Upper lobe of left lung (tissue), 6 donors: ENCODE measurements at regions not wholly inside any gene's neighbourhood (a gene's known extent, or its start where the extent isn't known, plus 50 kb on each side); places are given as distances from the start of the nearest gene placed in this dataset.
"Not testable (repeated sequence)": the region's sequence is repeated elsewhere in the genome, so short reads cannot be mapped to it uniquely, and the experiment has no call there.

Source experiments
- ATAC-seq, 2 donors: fragments of 200-7000 bp; cut with Tn5 transposase; one replicate each; pipeline ENCODE4 v1.9.1; 2022; ENCODE audit warnings: mild to moderate bottlenecking in 2 of 2, moderate library complexity in 2 of 2; ENCODE audit not compliant: low FRiP score in 2 of 2
- DNase-seq, 2 donors: peaks; one replicate each; pipeline ENCODE4 v3.0.0-alpha.2; 2019 to 2020
- H3K27ac ChIP-seq, 4 donors: fragments of 200-600 bp; sonication (generic); one replicate each; pipeline ENCODE4 v1.5.1; 2016 to 2019
- H3K27me3 ChIP-seq, 4 donors: fragments of 200-600 bp; sonication (generic); one replicate each; pipeline ENCODE4 v1.5.1; 2017 to 2019
- H3K36me3 ChIP-seq, 4 donors: fragments of 200-600 bp; sonication (generic); one replicate each; pipeline ENCODE4 v1.5.1; 2016 to 2019
- H3K4me1 ChIP-seq, 4 donors: fragments of 200-600 bp; sonication (generic); one replicate each; pipeline ENCODE4 v1.5.1; 2018 to 2019
- H3K4me3 ChIP-seq, 4 donors: fragments of 200-600 bp; sonication (generic); one replicate each; pipeline ENCODE4 v1.5.1; 2017 to 2019; ENCODE audit warnings: mild to moderate bottlenecking in 2 of 4, moderate library complexity in 1 of 4
- H3K9me3 ChIP-seq, 4 donors: fragments of 200-600 bp; sonication (generic); one replicate each; pipeline ENCODE4 v1.5.1; 2018 to 2019
- EP300 ChIP-seq, 4 donors: sonication (generic); formaldehyde crosslinking; IDR thresholded peaks; one replicate each; pipeline ENCODE4 v1.5.1; 2017; ENCODE audit warnings: antibody characterized with exemption in 4 of 4, control low read depth in 2 of 4
- POLR2A ChIP-seq, 4 donors: fragments of 450-650 bp; IDR thresholded peaks; one replicate each; pipeline ENCODE4 v1.5.1; 2016 to 2017; ENCODE audit warnings: antibody characterized with exemption in 4 of 4, mild to moderate bottlenecking in 2 of 4
- POLR2AphosphoS5 ChIP-seq, 2 donors: sonication (generic); formaldehyde crosslinking; IDR thresholded peaks; one replicate each; pipeline ENCODE4 v1.5.1; 2017; ENCODE audit warnings: antibody characterized with exemption in 2 of 2
- WGBS, 2 donors: methylation state at CpG; one replicate each; pipeline ENCODE4 v1.1.5; 2017 to 2018; 5-methylcytosine and 5-hydroxymethylcytosine counted together
- TF ChIP-seq, protein P1 (sequence below), 6 experiments: fragments of 450-650 bp in 4 of 6; fragments of 200-600 bp in 2 of 6; sonication (generic) in 2 of 6; IDR thresholded peaks; one replicate each; pipeline ENCODE4 v1.5.1; 2016 to 2019; ENCODE audit warnings: antibody characterized with exemption in 6 of 6
- donor health status: DM: no; HTN: no; CAD: no; lungs with moderate emphysema.
- donor health status: DM: no; HTN: yes; CAD: no; lungs with severe emphysema.

DNA sequence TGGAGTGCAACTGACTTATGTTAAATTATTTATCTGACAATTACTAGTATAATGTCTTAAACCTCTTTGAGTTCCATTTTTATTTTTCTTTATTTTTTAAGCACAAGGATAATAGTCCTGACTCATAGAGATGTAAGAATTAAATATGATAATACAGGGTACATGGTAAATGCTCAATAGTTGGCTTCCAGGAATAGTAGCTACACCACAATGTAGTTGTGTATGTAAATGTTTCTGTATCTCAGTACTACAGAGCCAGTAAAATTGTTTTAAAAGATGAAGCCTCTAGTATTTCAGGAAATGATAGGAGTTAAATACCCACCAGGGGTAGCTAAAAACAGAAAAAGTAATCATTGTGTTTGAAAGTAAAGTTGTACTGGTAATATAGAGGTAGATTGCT, 487.4 kb upstream of the IRAK1BP1 start:
- Histone ChIP-seq H3K4me3 (no peak overlapping the region), H3K4me1 (no peaks in the 10 kb centered on the region), H3K27ac (no peak overlapping the region), H3K27me3 (no peaks in the 10 kb centered on the region), H3K36me3 (no peaks in the 10 kb centered on the region), H3K9me3 (peaks cover 0 to 5% (median under 1%) of the 10 kb centered on the region in 4 donors)
- TF ChIP-seq, protein P1, sequence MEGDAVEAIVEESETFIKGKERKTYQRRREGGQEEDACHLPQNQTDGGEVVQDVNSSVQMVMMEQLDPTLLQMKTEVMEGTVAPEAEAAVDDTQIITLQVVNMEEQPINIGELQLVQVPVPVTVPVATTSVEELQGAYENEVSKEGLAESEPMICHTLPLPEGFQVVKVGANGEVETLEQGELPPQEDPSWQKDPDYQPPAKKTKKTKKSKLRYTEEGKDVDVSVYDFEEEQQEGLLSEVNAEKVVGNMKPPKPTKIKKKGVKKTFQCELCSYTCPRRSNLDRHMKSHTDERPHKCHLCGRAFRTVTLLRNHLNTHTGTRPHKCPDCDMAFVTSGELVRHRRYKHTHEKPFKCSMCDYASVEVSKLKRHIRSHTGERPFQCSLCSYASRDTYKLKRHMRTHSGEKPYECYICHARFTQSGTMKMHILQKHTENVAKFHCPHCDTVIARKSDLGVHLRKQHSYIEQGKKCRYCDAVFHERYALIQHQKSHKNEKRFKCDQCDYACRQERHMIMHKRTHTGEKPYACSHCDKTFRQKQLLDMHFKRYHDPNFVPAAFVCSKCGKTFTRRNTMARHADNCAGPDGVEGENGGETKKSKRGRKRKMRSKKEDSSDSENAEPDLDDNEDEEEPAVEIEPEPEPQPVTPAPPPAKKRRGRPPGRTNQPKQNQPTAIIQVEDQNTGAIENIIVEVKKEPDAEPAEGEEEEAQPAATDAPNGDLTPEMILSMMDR (IDR thresholded peaks at IDR 0.05), result no peak
- no peak for TF ChIP-seq POLR2A (IDR thresholded peaks at IDR 0.05)
- no peak for TF ChIP-seq EP300 (IDR thresholded peaks at IDR 0.05)
- no peak for TF ChIP-seq POLR2AphosphoS5 (IDR thresholded peaks at IDR 0.05)
- ATAC-seq, result no peak
- DNase-seq, result no peak

DNA sequence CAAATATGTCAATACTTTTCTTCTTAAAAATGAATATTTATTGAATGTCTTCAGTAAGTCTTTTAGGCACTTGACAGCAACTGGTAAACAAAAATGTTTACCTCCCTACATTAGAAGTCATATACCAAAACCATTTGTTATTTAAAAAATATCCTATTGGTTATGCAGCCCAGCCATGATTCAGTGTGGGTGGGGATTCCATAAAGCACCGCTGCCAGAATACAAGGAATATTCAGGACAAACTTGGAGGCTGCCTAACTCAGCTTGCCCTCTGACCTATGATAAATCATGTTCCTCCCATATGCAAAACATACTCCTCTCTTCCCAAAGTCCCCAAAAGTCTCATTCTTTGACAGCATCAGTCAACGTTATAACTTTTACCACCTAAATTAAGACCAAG, 486.8 kb upstream of the IRAK1BP1 start:
- TF ChIP-seq POLR2A (IDR thresholded peaks at IDR 0.05), result no peak
- TF ChIP-seq EP300 (IDR thresholded peaks at IDR 0.05), result no peak
- no peak for TF ChIP-seq POLR2AphosphoS5 (IDR thresholded peaks at IDR 0.05)
- TF ChIP-seq, protein P1 (IDR thresholded peaks at IDR 0.05), result no peak
- Histone ChIP-seq H3K27me3 (no peaks in the 10 kb centered on the region), H3K4me1 (no peaks in the 10 kb centered on the region), H3K27ac (no peak overlapping the region), H3K4me3 (no peak overlapping the region), H3K36me3 (no peaks in the 10 kb centered on the region), H3K9me3 (peaks cover 0 to 5% (median 0%) of the 10 kb centered on the region in 4 donors)
- 80 to 92% methylated on average over 2 of the region's 2 CpGs for WGBS, 2 donors
- DNase-seq (no peak), ATAC-seq (no peak)

DNA sequence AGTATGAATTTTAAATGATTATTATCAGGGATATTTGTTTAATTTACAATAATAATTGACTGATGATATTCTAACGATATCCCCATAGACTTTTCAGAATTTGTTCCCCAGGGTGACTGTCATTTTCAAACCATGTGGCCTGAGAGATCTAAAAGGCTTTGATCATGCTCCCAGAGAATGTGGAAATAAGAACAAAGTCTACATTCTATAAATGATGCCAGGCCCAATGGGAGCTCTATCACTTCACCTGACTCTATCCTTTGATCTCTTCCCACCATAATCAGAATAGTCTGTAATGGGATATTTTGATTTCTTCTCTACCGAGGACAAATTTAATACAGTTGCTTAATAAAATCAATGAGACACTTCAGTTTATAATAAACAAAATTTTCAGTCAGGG, 483.4 kb upstream of the IRAK1BP1 start:
- Histone ChIP-seq H3K9me3 (peaks cover 0 to 12% (median 8%) of the 10 kb centered on the region in 4 donors), H3K27ac (no peak overlapping the region), H3K36me3 (no peaks in the 10 kb centered on the region), H3K27me3 (no peaks in the 10 kb centered on the region), H3K4me1 (no peaks in the 10 kb centered on the region), H3K4me3 (no peak overlapping the region)
- 24 to 41% methylated on average over 2 of the region's 2 CpGs for WGBS, 2 donors
- ATAC-seq (no peak), DNase-seq (no peak)
- TF ChIP-seq EP300 (IDR thresholded peaks at IDR 0.05) (no peak), POLR2AphosphoS5 (IDR thresholded peaks at IDR 0.05) (no peak), POLR2A (IDR thresholded peaks at IDR 0.05) (no peak)
- TF ChIP-seq, protein P1 (IDR thresholded peaks at IDR 0.05), result no peak

DNA sequence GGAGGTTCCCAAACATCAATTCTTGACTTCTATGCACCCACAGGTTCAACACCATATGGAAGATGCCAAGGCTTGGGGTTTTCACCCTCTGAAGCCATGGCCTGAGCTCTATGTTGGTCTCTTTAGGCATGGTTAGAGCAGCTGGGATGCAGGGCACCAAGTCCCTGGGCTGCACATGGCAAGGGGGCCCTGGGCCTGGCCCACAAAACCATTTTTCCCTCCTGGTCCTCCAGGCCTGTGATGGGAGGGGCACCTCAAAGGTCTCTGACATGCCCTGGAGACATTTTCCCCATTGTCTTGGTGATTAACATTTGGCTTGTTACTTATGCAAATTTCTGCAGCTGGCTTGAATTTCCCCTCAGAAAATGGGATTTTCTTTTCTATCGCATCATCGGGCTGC, 480.5 kb upstream of the IRAK1BP1 start:
- ATAC-seq, H3K4me1 ChIP-seq, H3K36me3 ChIP-seq, DNase-seq, H3K27ac ChIP-seq, H3K4me3 ChIP-seq, H3K27me3 ChIP-seq: not testable (repeated sequence)
- peaks cover 0 to 12% (median 5%) of the 10 kb centered on the region in 4 donors for H3K9me3 ChIP-seq
- WGBS, 2 donors, result 71 to 93% methylated on average over 2 of the region's 2 CpGs

DNA sequence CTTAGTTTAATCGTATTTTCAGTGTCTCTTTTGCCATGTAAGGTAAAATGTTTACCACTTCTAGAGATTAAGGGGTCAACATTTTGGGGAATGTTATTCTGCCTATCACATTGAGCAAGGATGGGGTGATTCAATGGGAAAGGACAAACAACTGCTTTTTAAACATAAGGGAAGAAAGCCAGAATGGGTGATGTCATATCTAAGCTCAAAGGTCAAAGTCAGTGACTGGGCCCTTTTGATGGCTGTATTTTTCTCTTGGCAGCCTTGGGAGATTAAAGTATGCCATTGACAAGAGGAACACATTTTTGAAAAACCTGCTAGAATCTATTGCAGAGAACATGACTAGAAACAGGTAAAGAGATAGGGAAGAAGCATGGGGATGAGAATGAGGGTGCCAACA, 477.3 kb upstream of the IRAK1BP1 start:
- ATAC-seq (no peak), DNase-seq (no peak)
- H3K4me1 ChIP-seq, result no peaks in the 10 kb centered on the region
- peaks cover 0 to 12% (median 5%) of the 10 kb centered on the region in 4 donors for H3K9me3 ChIP-seq
- no peaks in the 10 kb centered on the region for H3K36me3 ChIP-seq
- no peak for TF ChIP-seq POLR2A (IDR thresholded peaks at IDR 0.05)
- no peaks in the 10 kb centered on the region for H3K27me3 ChIP-seq
- H3K4me3 ChIP-seq, result no peak overlapping the region
- no peak overlapping the region for H3K27ac ChIP-seq
- 68 to 73% methylated on average over 1 of the region's 1 CpG for WGBS, 2 donors

DNA sequence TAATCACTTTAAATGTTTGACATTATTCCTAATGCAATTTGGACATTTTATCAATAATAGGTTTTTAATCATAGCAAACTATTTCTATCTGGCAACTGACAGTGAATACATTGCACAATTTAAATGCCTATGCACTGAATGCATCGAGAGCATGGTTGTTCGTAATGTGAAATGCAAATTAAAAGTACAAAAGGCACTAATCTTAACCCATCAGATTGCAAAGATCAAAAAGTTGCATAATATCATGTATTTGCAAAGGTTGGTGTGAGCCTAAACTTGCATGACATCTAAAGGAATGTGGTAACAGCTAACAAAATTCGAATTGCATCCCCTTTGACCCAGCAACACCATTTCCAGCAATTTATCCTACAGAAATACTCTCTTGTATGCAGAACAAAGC, 469.9 kb upstream of the IRAK1BP1 start:
- 36 to 43% methylated on average over 3 of the region's 3 CpGs for WGBS, 2 donors
- TF ChIP-seq POLR2AphosphoS5 (IDR thresholded peaks at IDR 0.05) (no peak), EP300 (IDR thresholded peaks at IDR 0.05) (no peak), POLR2A (IDR thresholded peaks at IDR 0.05) (no peak)
- TF ChIP-seq, protein P1 (IDR thresholded peaks at IDR 0.05), result no peak
- Histone ChIP-seq H3K27ac (no peak overlapping the region), H3K9me3 (no peaks in the 10 kb centered on the region), H3K36me3 (no peaks in the 10 kb centered on the region), H3K4me1 (no peaks in the 10 kb centered on the region), H3K4me3 (no peak overlapping the region), H3K27me3 (no peaks in the 10 kb centered on the region)
- ATAC-seq (no peak), DNase-seq (no peak)
